PC-3 (cell line): ENCODE measurements at regions not wholly inside any gene's neighbourhood (a gene's known extent, or its start where the extent isn't known, plus 50 kb on each side); places are given as distances from the start of the nearest gene placed in this dataset.

ENCODE experiments used
- ATAC-seq: fragments of 200-7000 bp; cut with Tn5 transposase; 2 replicates; pipeline ENCODE4 v1.9.1; 2020; ENCODE audit warnings: mild to moderate bottlenecking, moderate library complexity
- BruUV-seq: library from RNA; stranded (reverse); fragments of 400-500 nt; replicated peaks from 2 replicates; lab custom pipeline; 2021; lab: Mats Ljungman, UMichigan
- CTCF ChIA-PET: fragments of 300-600 bp; sonication (Branson Sonifier 250); formaldehyde crosslinking; loops from one replicate; lab custom pipeline; 2022; ENCODE audit warnings: antibody characterized with exemption; lab: Charles Lee
- POLR2A ChIA-PET: fragments of 300-600 bp; sonication (Branson Sonifier 250); formaldehyde crosslinking; loops from one replicate; lab custom pipeline; 2022; ENCODE audit warnings: antibody characterized with exemption; ENCODE audit not compliant: unreplicated experiment; lab: Charles Lee
- DNase-seq: peaks from one replicate; pipeline ENCODE4 v3.0.0-alpha.2; 2015
- H2AFZ ChIP-seq: fragments of 300-600 bp; sonication (generic); 2 replicates; pipeline ENCODE4 v1.6.0; 2016; ENCODE audit warnings: antibody characterized with exemption, low read length
- H3F3A ChIP-seq: fragments of 300-600 bp; sonication (generic); one replicate; pipeline ENCODE4 v1.6.0; 2017; ENCODE audit warnings: antibody characterized with exemption, low read length, control low read depth, mild to moderate bottlenecking; ENCODE audit not compliant: unreplicated experiment
- H3K27ac ChIP-seq: fragments of 300-600 bp; sonication (generic); 2 replicates; pipeline ENCODE4 v1.5.1; 2016; ENCODE audit warnings: mild to moderate bottlenecking, low read length
- H3K27me3 ChIP-seq: fragments of 300-600 bp; sonication (generic); 2 replicates; pipeline ENCODE4 v1.6.1; 2016; ENCODE audit warnings: low read length, mixed read lengths
- H3K36me3 ChIP-seq: fragments of 300-600 bp; sonication (generic); 2 replicates; pipeline ENCODE4 v1.6.1; 2016; ENCODE audit warnings: low read depth, mixed run types, low read length, mixed read lengths
- H3K4me1 ChIP-seq: fragments of 300-600 bp; sonication (generic); 2 replicates; pipeline ENCODE4 v1.5.1; 2016; ENCODE audit warnings: low read length; ENCODE audit not compliant: insufficient read depth
- H3K4me2 ChIP-seq: fragments of 300-600 bp; sonication (generic); 2 replicates; pipeline ENCODE4 v1.6.0; 2016; ENCODE audit warnings: low read length
- H3K4me3 ChIP-seq: fragments of 300-600 bp; sonication (generic); 2 replicates; pipeline ENCODE4 v1.5.1; 2016; ENCODE audit warnings: mild to moderate bottlenecking, low read length, mixed read lengths
- H3K79me2 ChIP-seq: fragments of 300-600 bp; sonication (generic); 2 replicates; pipeline ENCODE4 v1.6.1; 2017; ENCODE audit warnings: low read length, mixed read lengths
- H3K9ac ChIP-seq: fragments of 300-600 bp; sonication (generic); 2 replicates; pipeline ENCODE4 v1.6.0; 2016; ENCODE audit warnings: mild to moderate bottlenecking, low read length
- H3K9me2 ChIP-seq: fragments of 300-600 bp; sonication (generic); replicated peaks from 2 replicates; pipeline ENCODE4 v1.6.1; 2016; ENCODE audit warnings: mixed run types, low read length, mixed read lengths
- H3K9me3 ChIP-seq: fragments of 300-600 bp; sonication (generic); 2 replicates; pipeline ENCODE4 v1.6.1; 2016; ENCODE audit warnings: low read length, mixed read lengths
- H4K20me1 ChIP-seq: fragments of 300-600 bp; sonication (generic); 2 replicates; pipeline ENCODE4 v1.6.1; 2016; ENCODE audit warnings: low read length, mixed read lengths
- CTCF ChIP-seq: fragments of 300-600 bp; sonication (generic); conservative IDR thresholded peaks from 2 replicates; pipeline ENCODE4 v1.5.1; 2017; ENCODE audit warnings: antibody characterized with exemption, low read depth, mild to moderate bottlenecking, low read length
- EZH2 ChIP-seq: fragments of 300-600 bp; sonication (generic); IDR thresholded peaks from one replicate; pipeline ENCODE4 v1.6.1; 2017; ENCODE audit warnings: antibody characterized with exemption, mild to moderate bottlenecking, low read length; ENCODE audit not compliant: unreplicated experiment
- EZH2phosphoT487 ChIP-seq: fragments of 300-600 bp; sonication (generic); IDR thresholded peaks from 2 replicates; pipeline ENCODE4 v1.6.1; 2018; ENCODE audit warnings: mild to moderate bottlenecking, antibody characterized with exemption, low read length, borderline replicate concordance
- intact Hi-C: fragments of 100-400 bp; cut with micrococcal nuclease; formaldehyde crosslinking; loops from 2 replicates; pipeline ENCODE4 v1.9.0; 2023

- POLR2A ChIA-PET: no interaction called here
- Histone ChIP-seq H3K27ac (no peak overlapping the region), H3K36me3 (no peaks in the 10 kb centered on the region), H3K9me3 (no peaks in the 10 kb centered on the region), H3K4me3 (no peak overlapping the region), H3K27me3 (no peaks in the 10 kb centered on the region), H3K79me2 (no peaks in the 10 kb centered on the region), H3K9me2 (no peaks in the 10 kb centered on the region), H3K4me2 (no peak overlapping the region), H3K4me1 (no peaks in the 10 kb centered on the region), H3F3A (no peaks in the 10 kb centered on the region), H3K9ac (no peak overlapping the region), H4K20me1 (no peaks in the 10 kb centered on the region), H2AFZ (no peak overlapping the region)
- CTCF ChIA-PET: no interaction called here
- DNase-seq: no peak
- TF ChIP-seq CTCF (no peak), EZH2 (no peak), EZH2phosphoT487 (no peak)
- intact Hi-C loops: no loop called here
- ATAC-seq: no peak
- no TSS peak for BruUV-seq
Measured at GRCh38 chr6:164124473-164124872, 710.0 kb downstream of the QKI start.

- no peaks in the 10 kb centered on the region for H3K4me1 ChIP-seq
- ChIA-PET CTCF (no interaction called here), POLR2A (no interaction called here)
- no peak overlapping the region for H3K27ac ChIP-seq
- H3F3A ChIP-seq: no peaks in the 10 kb centered on the region
- no peaks in the 10 kb centered on the region for H3K79me2 ChIP-seq
- H3K36me3 ChIP-seq: no peaks in the 10 kb centered on the region
- H3K9me3 ChIP-seq: no peaks in the 10 kb centered on the region
- H3K27me3 ChIP-seq: no peaks in the 10 kb centered on the region
- intact Hi-C loops: no loop called here
- no peak for DNase-seq
- no TSS peak for BruUV-seq
- TF ChIP-seq CTCF (no peak), EZH2 (no peak), EZH2phosphoT487 (no peak)
- H3K9me2 ChIP-seq: no peaks in the 10 kb centered on the region
- ATAC-seq: no peak
- no peak overlapping the region for H3K4me2 ChIP-seq
- no peak overlapping the region for H3K4me3 ChIP-seq
- H3K9ac ChIP-seq: no peak overlapping the region
- H2AFZ ChIP-seq: no peak overlapping the region
- H4K20me1 ChIP-seq: no peaks in the 10 kb centered on the region
Measured at GRCh38 chr6:164122109-164122508, 707.6 kb downstream of the QKI start.

- no peaks in the 10 kb centered on the region for H3K27me3 ChIP-seq
- DNase-seq: no peak
- H3K79me2 ChIP-seq: no peaks in the 10 kb centered on the region
- H3K36me3 ChIP-seq: no peaks in the 10 kb centered on the region
- H3K27ac ChIP-seq: no peak overlapping the region
- H3K9me3 ChIP-seq: no peaks in the 10 kb centered on the region
- TF ChIP-seq CTCF (no peak), EZH2phosphoT487 (no peak), EZH2 (no peak)
- no peak overlapping the region for H3K4me2 ChIP-seq
- POLR2A ChIA-PET: no interaction called here
- no peak for ATAC-seq
- BruUV-seq: no TSS peak
- no peaks in the 10 kb centered on the region for H3K4me1 ChIP-seq
- no peak overlapping the region for H3K4me3 ChIP-seq
- no peak overlapping the region for H3K9ac ChIP-seq
- H2AFZ ChIP-seq: no peak overlapping the region
- H3F3A ChIP-seq: no peaks in the 10 kb centered on the region
- H3K9me2 ChIP-seq: no peaks in the 10 kb centered on the region
- intact Hi-C loops: no loop called here
- no peaks in the 10 kb centered on the region for H4K20me1 ChIP-seq
- CTCF ChIA-PET: no interaction called here
Measured at GRCh38 chr6:164121527-164121926, 707.0 kb downstream of the QKI start.
